ENCODE measurements at regions not wholly inside any gene's neighbourhood (a gene's known extent, or its start where the extent isn't known, plus 50 kb on each side); places are given as distances from the start of the nearest gene placed in this dataset.

DNA sequence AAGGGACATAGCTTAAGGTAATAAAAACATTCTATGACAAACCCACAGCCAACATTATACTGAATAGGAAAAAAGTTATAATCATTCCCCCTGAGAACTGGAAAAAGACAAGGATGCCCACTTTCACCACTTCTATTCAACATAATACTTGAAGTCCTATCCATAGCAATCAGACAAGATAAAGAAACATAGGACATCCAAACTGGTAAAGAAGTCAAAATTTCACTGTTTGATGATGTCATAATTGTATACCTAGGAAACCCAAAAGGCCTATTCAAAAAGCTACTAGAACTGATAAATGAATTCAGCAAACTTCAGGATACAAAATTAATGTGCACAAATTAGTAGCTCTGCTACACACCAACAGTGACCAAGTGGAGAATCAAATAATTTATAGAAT is 1590.0 kb upstream of the PCDH20 start:
- H3K4me1 ChIP-seq, result no peaks in the 10 kb centered on the region
- no peak for DNase-seq
- no peak overlapping the region for H3K4me3 ChIP-seq
- H3K9me3 ChIP-seq, result peaks cover 0 to 25% (median 17%) of the 10 kb centered on the region in 3 donors
- TF ChIP-seq POLR2A (IDR thresholded peaks at IDR 0.05), result no peak
- TF ChIP-seq, protein P1, sequence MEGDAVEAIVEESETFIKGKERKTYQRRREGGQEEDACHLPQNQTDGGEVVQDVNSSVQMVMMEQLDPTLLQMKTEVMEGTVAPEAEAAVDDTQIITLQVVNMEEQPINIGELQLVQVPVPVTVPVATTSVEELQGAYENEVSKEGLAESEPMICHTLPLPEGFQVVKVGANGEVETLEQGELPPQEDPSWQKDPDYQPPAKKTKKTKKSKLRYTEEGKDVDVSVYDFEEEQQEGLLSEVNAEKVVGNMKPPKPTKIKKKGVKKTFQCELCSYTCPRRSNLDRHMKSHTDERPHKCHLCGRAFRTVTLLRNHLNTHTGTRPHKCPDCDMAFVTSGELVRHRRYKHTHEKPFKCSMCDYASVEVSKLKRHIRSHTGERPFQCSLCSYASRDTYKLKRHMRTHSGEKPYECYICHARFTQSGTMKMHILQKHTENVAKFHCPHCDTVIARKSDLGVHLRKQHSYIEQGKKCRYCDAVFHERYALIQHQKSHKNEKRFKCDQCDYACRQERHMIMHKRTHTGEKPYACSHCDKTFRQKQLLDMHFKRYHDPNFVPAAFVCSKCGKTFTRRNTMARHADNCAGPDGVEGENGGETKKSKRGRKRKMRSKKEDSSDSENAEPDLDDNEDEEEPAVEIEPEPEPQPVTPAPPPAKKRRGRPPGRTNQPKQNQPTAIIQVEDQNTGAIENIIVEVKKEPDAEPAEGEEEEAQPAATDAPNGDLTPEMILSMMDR (IDR thresholded peaks at IDR 0.05), result no peak
- H3K36me3 ChIP-seq, result no peaks in the 10 kb centered on the region
- H3K27ac ChIP-seq, result no peak overlapping the region
- H3K27me3 ChIP-seq, result no peaks in the 10 kb centered on the region
- intact Hi-C loops (cut with DNase I), result no loop called here

DNA sequence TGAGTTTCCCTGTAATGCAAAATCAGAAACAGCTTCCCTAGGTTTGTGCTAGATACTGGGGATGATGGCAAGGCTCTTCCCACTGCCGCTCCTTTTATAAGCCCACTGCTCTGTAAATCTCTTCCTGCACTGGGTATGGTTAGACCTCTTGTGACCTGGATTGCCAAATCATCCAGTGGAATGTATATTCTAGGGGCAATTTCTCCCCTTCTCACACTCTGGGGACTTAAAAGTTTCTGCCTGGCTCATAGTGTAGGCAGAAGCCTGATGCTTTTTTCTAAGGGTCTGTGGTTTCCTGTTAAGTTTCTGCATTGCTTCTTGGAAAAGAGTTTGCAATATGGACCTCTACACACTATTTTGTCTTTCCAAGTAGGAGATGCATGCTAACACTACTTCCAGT is 1582.0 kb upstream of the PCDH20 start:
- intact Hi-C loops (cut with DNase I), result no loop called here
- DNase-seq, result no peak
- no peak for TF ChIP-seq POLR2A (IDR thresholded peaks at IDR 0.05)
- TF ChIP-seq, protein P1 (IDR thresholded peaks at IDR 0.05), result no peak
- Histone ChIP-seq H3K27me3 (no peaks in the 10 kb centered on the region), H3K4me3 (no peak overlapping the region), H3K9me3 (peaks cover 0 to 29% (median 0%) of the 10 kb centered on the region in 3 donors), H3K27ac (no peak overlapping the region), H3K4me1 (no peaks in the 10 kb centered on the region), H3K36me3 (no peaks in the 10 kb centered on the region)
- WGBS, 2 donors, result 78 to 80% methylated on average over 1 of the region's 1 CpG

DNA sequence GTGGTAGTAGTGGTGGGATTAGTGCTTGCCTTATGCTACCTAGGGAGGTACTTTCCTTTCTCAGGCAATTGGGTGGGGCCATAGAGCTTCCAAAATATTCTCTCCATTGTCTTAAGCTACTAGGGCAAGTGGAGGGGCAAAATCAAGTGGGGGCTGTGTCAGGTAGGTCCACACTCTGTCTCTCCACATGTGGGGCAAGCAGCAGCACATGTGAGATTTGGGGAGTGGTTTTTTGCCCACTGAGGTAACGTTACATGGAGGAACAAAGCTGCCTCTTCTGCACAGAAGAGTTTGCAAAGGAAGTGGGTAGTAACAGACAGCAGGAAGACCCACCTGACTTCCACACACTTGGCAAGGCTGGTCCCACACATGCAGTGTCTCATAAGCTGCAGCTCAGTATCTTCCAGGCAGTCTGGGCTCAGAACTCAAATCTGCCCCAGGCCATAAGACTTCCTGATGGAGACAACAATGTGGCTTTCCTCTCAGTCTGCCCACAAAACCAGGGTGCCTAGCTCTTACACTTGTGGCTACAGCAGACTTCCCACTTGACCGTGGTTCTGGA is 1581.5 kb upstream of the PCDH20 start:
- 53 to 58% methylated on average over 2 of the region's 2 CpGs for WGBS, 2 donors
- DNase-seq, result no peak
- intact Hi-C loops (cut with DNase I), result no loop called here
- Histone ChIP-seq H3K27me3 (no peaks in the 10 kb centered on the region), H3K4me3 (no peak overlapping the region), H3K9me3 (peaks cover 0 to 28% (median 0%) of the 10 kb centered on the region in 3 donors), H3K27ac (no peak overlapping the region), H3K36me3 (no peaks in the 10 kb centered on the region), H3K4me1 (no peaks in the 10 kb centered on the region)
- no peak for TF ChIP-seq POLR2A (IDR thresholded peaks at IDR 0.05)
- TF ChIP-seq, protein P1 (IDR thresholded peaks at IDR 0.05), result no peak

DNA sequence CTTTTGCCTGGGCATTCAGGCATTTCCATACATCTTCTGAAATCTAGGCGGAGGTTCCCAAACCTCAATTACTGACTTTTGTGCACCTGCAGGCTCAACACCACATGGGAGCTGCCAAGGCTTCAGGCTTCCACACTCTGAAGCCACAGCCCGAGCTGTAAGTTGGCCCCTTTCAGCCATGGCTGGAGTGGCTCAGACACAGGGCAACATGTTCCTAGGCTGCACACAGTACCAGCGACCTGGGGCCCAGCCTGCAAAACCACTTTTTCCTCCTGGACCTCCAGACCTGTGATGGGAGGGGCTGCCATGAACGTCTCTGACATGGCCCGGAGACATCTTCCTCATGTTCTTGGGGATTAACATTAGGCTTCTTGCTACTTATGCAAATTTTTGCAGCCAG is 1558.2 kb upstream of the PCDH20 start:
- Histone ChIP-seq H3K36me3 (no peaks in the 10 kb centered on the region), H3K27ac (no peak overlapping the region), H3K4me1 (no peaks in the 10 kb centered on the region), H3K9me3 (peaks cover 0 to 11% (median 3%) of the 10 kb centered on the region in 3 donors), H3K4me3 (no peak overlapping the region), H3K27me3 (no peaks in the 10 kb centered on the region)
- intact Hi-C loops (cut with DNase I), result no loop called here
- WGBS, 2 donors, result 67 to 69% methylated on average over 4 of the region's 5 CpGs
- TF ChIP-seq, protein P1 (IDR thresholded peaks at IDR 0.05), result no peak
- TF ChIP-seq POLR2A (IDR thresholded peaks at IDR 0.05), result no peak
- no peak for DNase-seq

DNA sequence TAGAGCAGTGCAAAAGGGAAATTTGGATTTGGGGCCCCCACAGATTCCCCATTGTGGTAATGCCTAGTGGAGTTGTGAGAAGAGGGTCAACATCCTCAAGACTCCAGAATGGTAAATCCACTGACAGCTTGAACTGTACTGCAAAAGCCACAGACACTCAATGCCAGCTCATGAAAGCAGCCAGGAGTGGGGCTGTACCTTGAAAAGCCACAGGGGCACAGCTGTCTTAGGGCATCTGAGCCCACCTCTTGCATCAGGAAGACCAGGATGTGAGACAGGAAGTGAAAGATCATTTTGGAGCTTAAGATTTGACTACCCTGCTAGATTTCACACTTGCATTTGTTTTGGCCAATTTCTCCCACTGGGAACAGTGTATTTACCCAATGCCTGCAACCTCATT is 1548.9 kb upstream of the PCDH20 start:
- Histone ChIP-seq H3K4me1 (no peaks in the 10 kb centered on the region), H3K9me3 (peaks cover 0 to 18% (median 0%) of the 10 kb centered on the region in 3 donors)

More for the DNA sequence above, 1548.9 kb upstream of the PCDH20 start:
- no peak for DNase-seq
- TF ChIP-seq POLR2A (IDR thresholded peaks at IDR 0.05), result no peak
- TF ChIP-seq, protein P1 (IDR thresholded peaks at IDR 0.05), result no peak
- Histone ChIP-seq H3K36me3 (no peaks in the 10 kb centered on the region), H3K4me3 (no peak overlapping the region), H3K27me3 (no peaks in the 10 kb centered on the region), H3K27ac (no peak overlapping the region)
- intact Hi-C loops (cut with DNase I), result no loop called here
